Iris pigment epithelial cell (primary cell): ENCODE measurements at regions not wholly inside any gene's neighbourhood (a gene's known extent, or its start where the extent isn't known, plus 50 kb on each side); places are given as distances from the start of the nearest gene placed in this dataset.

Experiments used
- DNase-seq: peaks from one replicate; pipeline ENCODE4 v3.0.0-alpha.2; 2011; ENCODE audit warnings: low read depth

DNA sequence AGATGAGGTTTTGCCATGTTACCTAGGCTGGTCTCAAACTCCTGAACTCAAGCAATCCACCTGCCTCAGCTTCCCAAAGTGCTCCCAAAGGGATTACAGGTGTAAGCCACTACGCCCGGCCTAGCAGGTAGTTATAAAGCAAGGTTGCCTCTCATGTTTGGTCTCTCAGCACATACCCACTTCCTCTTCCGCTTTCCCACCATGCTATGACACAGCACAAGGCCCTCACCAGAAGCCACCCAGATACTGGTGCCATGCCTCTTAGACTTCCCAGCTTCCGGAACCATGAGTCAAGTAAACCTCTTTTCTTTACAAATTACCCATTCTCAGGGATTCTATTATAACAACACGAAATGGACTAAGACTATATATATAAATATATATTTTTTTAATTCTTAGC, 143.6 kb downstream of the COPRS start:
- DNase-seq: no peak

- no peak for DNase-seq
These were observed 154.6 kb downstream of the COPRS start for GRCh38 chr17:31704483-31704882.

DNA sequence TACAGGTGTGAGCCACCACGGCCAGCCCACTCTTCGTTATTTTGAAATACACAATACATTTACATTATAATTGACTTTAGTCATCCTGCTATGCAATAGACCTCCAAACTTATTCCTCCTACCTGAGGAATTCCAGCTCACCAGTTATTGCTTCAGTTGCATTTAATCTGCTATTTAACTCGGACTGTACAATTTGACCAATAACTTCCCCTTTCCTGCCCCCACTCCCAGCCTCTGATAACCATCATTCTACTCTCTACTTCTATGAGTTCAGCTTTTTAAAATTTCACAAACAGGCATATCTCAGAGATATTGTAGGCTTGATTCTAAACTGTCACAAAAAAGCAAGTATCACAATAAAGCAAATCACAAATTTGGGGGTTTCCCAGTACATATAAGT, 157.0 kb downstream of the COPRS start:
- DNase-seq: no peak

GRCh38 chr17:31700973-31701372, 158.1 kb downstream of the COPRS start:
- no peak for DNase-seq

DNA sequence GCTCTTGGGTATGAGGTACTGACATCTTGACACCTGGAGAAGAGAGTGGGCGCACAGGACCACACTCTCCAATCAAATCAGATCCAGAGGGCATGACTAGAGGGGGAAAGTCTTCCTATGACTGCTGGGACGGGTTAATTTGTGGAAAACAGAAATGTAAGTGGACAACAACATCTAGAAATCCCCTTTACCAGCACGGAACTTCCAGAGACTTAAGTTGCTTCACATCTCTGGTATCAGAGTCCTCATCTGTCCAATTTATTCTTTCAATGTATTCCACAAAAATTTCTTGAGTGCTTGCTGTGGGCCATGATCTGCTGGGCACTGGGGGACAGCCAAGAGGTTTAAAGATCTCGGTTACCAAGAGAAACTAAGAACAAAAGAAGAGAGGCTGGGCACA, 159.2 kb downstream of the COPRS start:
- DNase-seq: no peak

GRCh38 chr17:31699281-31699680, 159.8 kb downstream of the COPRS start:
- DNase-seq: peak; percentile 20

DNA sequence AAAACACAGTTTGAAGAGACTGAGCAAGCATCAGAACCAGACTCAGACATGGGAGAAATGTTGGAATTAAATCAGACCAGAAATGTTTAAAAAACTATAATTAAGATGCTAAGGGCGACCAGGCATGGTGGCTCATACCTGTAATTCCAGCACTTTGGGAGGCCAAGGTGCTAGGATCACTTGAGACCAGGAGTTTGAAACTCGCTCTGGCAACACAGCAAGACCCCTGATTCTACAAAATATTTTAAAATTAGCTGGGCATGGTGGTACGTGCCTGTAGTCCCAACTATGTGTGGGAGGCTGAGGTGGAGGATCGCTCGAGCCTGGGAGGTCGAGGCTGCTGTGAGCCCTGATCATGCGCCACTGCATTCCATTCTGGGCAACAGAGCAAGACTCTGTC, 160.3 kb downstream of the COPRS start:
- no peak for DNase-seq

GRCh38 chr17:31697838-31698237, 161.2 kb downstream of the COPRS start:
- DNase-seq: no peak

DNA sequence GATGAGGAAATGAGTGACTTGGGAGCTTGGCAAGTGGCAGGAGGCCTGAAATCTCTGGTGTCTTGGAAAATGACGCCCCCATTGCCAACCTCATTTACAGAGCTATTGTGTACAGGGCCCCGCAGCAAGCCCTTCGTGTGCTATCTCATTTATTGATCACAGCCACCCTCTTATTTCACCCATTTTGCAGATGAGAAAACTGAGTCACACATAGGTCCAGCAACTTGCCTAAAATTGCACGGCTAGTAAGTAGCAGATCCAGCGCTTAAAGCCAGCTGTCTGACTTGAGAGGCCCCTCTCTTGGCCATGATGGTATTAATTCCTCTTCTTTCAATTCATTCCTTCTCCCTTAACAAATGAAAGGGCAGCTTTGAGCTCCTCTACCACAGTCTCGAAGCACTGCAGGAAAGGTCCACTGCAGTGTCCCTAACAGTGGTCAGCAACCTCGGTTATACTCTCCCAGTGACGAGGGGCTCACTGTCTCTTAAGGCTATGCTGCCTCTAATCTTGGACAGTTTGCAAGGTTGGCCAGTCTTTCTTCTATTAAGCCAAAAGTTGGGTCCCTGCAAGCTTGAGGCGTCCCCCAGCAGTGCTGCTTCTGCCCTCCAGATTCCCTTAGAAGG, 162.2 kb downstream of the COPRS start:
- DNase-seq: no peak

DNA sequence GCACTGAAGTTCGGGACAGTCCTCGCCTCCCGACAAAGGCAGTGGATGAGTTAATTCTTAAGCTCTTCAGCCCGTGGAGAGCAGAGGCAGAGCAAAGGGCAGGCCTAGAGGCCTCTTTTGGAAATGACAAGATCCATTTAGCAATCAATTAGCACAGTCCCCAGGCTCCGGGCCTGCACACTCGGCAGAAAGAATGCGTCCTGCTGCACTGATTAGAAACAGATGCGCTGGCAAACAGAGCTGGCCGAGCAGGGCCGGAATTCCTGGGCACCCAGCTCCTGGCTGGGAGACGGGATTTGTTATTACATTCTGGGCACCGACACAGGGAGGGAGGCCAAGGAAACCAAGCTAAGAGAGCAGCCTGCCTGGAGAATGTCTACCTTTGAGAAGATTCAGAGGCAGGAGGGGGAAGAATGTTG, 162.9 kb downstream of the COPRS start:
- DNase-seq: peak; percentile 68

DNA sequence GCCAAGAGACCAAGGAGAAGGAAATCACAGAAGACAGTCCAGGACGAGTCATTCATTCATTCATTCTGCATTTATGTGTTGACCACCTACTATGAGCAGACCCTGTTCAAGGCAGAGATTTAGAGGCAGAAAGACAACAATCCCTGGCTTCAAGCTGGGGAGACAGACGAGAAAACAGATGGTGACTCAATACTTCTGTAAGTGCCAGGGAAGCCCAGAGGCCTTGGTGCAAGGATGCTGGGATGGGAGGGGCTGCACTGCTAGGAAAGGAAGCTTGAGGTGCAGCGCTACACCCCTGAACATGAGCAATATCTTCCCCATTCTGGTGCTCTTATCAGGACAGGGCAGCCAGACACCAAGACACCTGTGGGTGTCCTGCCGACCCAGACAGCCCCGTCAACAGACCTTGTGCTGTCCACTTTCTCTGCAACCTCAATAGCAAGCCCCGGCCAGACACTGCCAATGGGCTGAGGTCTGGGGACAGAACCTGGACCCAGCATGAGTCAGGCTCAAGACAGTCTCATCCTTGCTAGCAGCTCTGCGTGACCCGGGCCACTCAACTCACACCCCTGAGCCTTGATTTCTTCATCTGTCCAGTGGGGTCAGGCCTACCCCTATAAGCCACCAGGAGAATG, 163.5 kb downstream of the COPRS start:
- peak; percentile 47 for DNase-seq

GRCh38 chr17:31693433-31694220, 165.4 kb downstream of the COPRS start:
- DNase-seq: no peak

- DNase-seq: no peak
These were observed 166.4 kb downstream of the COPRS start for GRCh38 chr17:31692632-31693031.

GRCh38 chr17:31692027-31692426, 167.0 kb downstream of the COPRS start:
- DNase-seq: no peak

- no peak for DNase-seq
These were observed 167.7 kb downstream of the COPRS start for GRCh38 chr17:31691251-31691905.

DNA sequence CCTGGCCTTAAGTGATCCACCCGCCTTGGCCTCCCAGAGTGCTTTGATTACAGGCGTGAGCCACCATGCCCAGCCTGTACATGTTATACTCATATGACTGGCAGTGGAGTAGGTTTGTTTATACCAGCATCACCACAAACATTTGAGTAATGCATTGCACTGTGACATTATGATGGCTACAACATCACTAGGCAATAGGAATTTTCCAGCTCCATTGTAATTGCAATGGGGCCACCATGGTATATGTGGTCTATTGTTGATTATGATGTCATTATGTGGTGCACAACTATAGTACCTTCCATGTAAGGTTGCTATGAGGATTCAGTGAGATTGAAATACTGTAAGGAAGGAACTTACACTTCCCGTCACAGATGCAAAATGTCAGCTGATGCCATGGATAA, 168.9 kb downstream of the COPRS start:
- peak; percentile 17 for DNase-seq

DNA sequence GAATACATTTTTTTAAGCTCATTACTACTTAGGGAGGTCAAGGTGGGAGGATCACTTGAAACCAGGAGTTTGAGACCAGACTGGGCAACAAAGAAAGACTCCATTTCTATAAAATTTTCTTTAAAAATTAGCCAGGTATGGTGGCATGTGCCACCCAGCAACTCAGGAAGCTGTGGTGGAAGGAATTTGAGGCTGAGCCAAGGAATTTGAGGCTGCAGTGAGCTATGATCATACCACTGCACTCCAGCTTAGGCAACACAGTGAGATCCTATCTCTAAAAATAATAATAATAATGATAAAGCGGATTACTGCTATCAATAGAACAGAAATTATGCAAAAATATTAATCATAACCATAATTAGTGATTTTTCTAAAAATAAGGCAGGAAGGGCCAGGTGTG, 170.3 kb downstream of the COPRS start:
- peak; percentile 12 for DNase-seq

DNA sequence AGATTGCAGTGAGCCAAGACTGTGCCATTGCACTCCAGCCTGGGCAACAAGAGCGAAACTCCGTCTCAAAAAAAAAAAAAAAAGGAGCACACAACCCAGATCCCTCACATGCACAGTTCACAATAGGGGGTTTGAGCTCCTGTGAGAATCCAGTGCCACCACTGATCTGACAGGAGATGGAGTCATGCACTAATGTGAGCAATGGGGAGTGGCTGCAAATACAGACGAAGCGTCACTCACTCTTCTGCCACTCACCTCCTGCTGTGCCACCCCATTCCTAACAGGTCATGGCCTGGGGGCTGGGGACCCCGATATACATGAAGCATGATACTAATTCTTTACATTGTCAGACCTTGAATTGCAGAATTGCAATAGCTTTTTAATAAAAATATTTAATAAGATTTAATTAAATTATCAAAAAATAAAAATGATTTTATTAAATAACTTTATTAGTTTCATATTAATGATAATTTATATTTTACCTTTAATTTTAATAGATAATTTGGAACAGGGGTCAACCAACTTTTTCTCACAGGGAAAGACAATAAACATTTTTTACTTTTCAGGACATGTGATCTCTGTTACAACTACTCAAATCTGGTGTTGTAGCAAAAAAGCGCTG, 171.4 kb downstream of the COPRS start:
- no peak for DNase-seq

- no peak for DNase-seq
These were observed 172.5 kb downstream of the COPRS start for GRCh38 chr17:31686495-31686894.

DNA sequence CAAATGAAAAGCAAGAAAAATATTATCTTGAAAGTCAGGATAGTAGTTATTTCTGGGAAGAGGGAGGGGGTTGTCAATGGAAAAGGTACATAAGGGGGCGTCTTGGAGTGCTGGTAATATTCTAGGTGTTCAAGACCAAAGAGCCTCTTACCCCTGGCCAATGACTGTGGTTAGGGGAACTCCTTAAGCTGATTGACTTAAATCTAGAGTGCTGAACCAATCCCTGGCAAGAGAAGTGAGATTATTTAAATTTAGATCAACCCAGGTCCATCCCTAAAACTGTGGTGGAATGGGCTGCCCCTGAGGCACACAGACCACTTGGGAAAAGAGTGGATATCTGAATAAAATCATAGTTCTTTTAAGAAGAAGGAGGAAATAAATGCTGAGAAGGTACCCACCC, 174.1 kb downstream of the COPRS start:
- no peak for DNase-seq

DNA sequence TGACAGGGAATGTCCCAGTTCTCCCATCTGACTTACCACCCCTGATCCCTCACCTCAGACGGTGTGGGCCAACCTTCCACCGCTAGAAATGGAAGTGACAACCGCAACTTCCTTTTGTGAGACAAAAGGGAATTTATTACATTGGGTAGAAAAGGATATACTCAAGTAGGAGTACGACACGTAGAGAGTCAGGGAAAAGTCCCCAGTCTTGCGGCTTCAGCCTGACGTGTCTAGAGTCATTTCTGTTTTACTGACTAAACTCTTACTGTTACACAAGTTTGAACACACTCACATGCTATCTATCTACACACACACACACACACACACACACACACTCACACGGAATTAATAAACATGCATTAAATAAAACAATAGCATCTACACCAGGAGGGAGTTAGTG, 178.9 kb downstream of the COPRS start:
- no peak for DNase-seq

DNA sequence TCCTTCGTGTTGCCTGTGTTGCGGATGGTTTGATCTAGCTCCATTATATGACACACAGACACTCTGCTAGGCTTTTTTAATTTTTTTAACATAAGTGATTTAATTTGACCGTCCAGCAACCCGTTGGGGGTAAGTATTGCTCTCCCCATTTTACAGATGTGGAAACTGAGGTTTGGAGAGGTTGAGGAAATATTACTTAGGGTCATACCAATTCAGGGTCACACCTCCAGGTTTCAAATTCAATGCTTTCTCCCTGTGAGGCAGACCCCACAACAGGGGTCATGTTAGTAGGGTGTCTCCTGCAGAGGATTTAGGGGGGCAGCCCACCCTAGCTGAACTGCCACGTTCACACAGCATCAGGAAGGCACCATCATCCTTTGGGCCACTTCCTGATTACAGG, 179.4 kb downstream of the COPRS start:
- DNase-seq: no peak
